Ishikawa (cell line): ENCODE measurements at regions not wholly inside any gene's neighbourhood (a gene's known extent, or its start where the extent isn't known, plus 50 kb on each side); places are given as distances from the start of the nearest gene placed in this dataset.

Experiments used
- CEBPB ChIP-seq: IDR thresholded peaks from 2 replicates; pipeline ENCODE4 v1.6.1; 2012
- CREB1 ChIP-seq: IDR thresholded peaks from 2 replicates; pipeline ENCODE4 v1.6.1; 2012; ENCODE audit warnings: low read depth
- EGR1 ChIP-seq: IDR thresholded peaks from 2 replicates; pipeline ENCODE4 v1.6.1; 2012
- EP300 ChIP-seq: IDR thresholded peaks from 2 replicates; pipeline ENCODE4 v1.6.1; 2012; ENCODE audit warnings: borderline replicate concordance
- FOXM1 ChIP-seq: IDR thresholded peaks from 2 replicates; pipeline ENCODE4 v1.6.1; 2012; ENCODE audit warnings: low read depth, borderline replicate concordance
- MAX ChIP-seq: IDR thresholded peaks from 2 replicates; pipeline ENCODE4 v1.6.1; 2012
- NFIC ChIP-seq: IDR thresholded peaks from 2 replicates; pipeline ENCODE4 v1.6.1; 2012
- RAD21 ChIP-seq: IDR thresholded peaks from 2 replicates; pipeline ENCODE4 v1.6.1; 2012; ENCODE audit warnings: low read depth
- TAF1 ChIP-seq: IDR thresholded peaks from 2 replicates; pipeline ENCODE4 v1.6.1; 2012; ENCODE audit warnings: low read depth, mild to moderate bottlenecking
- TCF12 ChIP-seq: IDR thresholded peaks from 2 replicates; pipeline ENCODE4 v1.6.1; 2012; ENCODE audit warnings: low read depth
- TEAD4 ChIP-seq: IDR thresholded peaks from 2 replicates; pipeline ENCODE4 v1.6.1; 2012
- USF1 ChIP-seq: IDR thresholded peaks from 2 replicates; pipeline ENCODE4 v1.6.1; 2012
- YY1 ChIP-seq: IDR thresholded peaks from 2 replicates; pipeline ENCODE4 v1.6.1; 2012; ENCODE audit warnings: low read depth
- ZBTB7A ChIP-seq: IDR thresholded peaks from 2 replicates; pipeline ENCODE4 v1.6.1; 2012; ENCODE audit warnings: low read depth
- TF ChIP-seq, protein P1 (sequence below): IDR thresholded peaks from 2 replicates; pipeline ENCODE4 v1.6.1; 2012; ENCODE audit warnings: low read depth, mild to moderate bottlenecking

- TF ChIP-seq NFIC (no peak), EGR1 (no peak), CEBPB (no peak), TEAD4 (no peak), YY1 (no peak), CREB1 (no peak), TAF1 (no peak), USF1 (no peak), EP300 (no peak), MAX (no peak), TCF12 (no peak), FOXM1 (no peak), RAD21 (no peak), ZBTB7A (no peak)
- TF ChIP-seq, protein P1, sequence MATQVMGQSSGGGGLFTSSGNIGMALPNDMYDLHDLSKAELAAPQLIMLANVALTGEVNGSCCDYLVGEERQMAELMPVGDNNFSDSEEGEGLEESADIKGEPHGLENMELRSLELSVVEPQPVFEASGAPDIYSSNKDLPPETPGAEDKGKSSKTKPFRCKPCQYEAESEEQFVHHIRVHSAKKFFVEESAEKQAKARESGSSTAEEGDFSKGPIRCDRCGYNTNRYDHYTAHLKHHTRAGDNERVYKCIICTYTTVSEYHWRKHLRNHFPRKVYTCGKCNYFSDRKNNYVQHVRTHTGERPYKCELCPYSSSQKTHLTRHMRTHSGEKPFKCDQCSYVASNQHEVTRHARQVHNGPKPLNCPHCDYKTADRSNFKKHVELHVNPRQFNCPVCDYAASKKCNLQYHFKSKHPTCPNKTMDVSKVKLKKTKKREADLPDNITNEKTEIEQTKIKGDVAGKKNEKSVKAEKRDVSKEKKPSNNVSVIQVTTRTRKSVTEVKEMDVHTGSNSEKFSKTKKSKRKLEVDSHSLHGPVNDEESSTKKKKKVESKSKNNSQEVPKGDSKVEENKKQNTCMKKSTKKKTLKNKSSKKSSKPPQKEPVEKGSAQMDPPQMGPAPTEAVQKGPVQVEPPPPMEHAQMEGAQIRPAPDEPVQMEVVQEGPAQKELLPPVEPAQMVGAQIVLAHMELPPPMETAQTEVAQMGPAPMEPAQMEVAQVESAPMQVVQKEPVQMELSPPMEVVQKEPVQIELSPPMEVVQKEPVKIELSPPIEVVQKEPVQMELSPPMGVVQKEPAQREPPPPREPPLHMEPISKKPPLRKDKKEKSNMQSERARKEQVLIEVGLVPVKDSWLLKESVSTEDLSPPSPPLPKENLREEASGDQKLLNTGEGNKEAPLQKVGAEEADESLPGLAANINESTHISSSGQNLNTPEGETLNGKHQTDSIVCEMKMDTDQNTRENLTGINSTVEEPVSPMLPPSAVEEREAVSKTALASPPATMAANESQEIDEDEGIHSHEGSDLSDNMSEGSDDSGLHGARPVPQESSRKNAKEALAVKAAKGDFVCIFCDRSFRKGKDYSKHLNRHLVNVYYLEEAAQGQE = no peak
These were observed 271.1 kb upstream of the KLF4 start for GRCh38 chr9:107760469-107761242.

DNA sequence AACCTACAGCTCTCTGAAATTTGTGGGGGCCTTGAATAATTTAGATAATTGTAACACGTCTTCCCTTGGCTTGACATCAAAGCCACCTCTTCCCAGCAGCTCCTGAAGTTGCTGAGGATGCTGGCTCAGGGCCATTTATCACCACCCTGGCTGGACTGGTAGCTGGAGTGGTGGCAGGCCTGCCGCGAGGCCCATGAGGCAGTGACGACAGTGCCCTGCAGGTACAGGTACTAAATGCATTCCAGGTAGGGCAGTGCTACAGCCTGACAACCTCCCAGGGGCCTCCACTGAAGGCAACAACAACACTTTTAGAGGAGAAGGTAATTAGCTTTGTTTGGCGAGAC is 270.2 kb upstream of the KLF4 start:
- no peak for TF ChIP-seq YY1
- TF ChIP-seq NFIC = no peak
- TF ChIP-seq FOXM1 = no peak
- no peak for TF ChIP-seq EP300
- no peak for TF ChIP-seq TAF1
- no peak for TF ChIP-seq USF1
- no peak for TF ChIP-seq EGR1
- TF ChIP-seq TCF12 = no peak
- no peak for TF ChIP-seq TEAD4
- TF ChIP-seq, protein P1 = no peak
- no peak for TF ChIP-seq ZBTB7A
- no peak for TF ChIP-seq MAX
- TF ChIP-seq CREB1 = no peak

- TF ChIP-seq RAD21 = no peak
- TF ChIP-seq FOXM1 = no peak
- TF ChIP-seq TCF12 = no peak
These were observed 269.6 kb upstream of the KLF4 start for GRCh38 chr9:107759009-107759822.

DNA sequence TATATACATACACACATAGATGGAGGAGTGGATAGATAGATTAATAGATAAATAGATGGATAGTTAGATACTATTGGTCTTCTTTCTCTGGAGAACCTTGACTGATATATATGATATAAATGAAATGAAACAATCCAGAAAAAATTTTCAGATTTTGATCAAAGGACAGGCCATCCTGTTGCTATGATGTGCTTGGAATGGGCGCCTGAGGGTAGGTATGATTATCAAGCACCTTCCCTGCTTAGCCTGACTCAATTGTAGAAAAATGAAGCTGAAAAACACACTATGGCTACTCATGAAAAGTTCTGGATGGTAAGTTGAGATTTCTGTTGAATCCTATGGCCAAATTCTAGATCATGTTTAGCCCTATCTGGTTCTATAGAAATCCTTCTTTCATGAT is 266.5 kb upstream of the KLF4 start:
- no peak for TF ChIP-seq YY1
- no peak for TF ChIP-seq USF1
- TF ChIP-seq ZBTB7A = no peak
- no peak for TF ChIP-seq TEAD4
- no peak for TF ChIP-seq FOXM1
- TF ChIP-seq NFIC = no peak
- TF ChIP-seq, protein P1 = no peak
- TF ChIP-seq TAF1 = no peak
- TF ChIP-seq EGR1 = no peak
- no peak for TF ChIP-seq CREB1
- TF ChIP-seq EP300 = no peak
- TF ChIP-seq TCF12 = no peak
- TF ChIP-seq MAX = no peak
- TF ChIP-seq CEBPB = no peak
- TF ChIP-seq RAD21 = no peak
